Hippocampal formation (tissue), 2 donors: ENCODE measurements at regions not wholly inside any gene's neighbourhood (a gene's known extent, or its start where the extent isn't known, plus 50 kb on each side); places are given as distances from the start of the nearest gene placed in this dataset.
"Not testable (repeated sequence)": the region's sequence is repeated elsewhere in the genome, so short reads cannot be mapped to it uniquely, and the experiment has no call there.

Experiments used
- DNase-seq, 2 donors: peaks; one replicate each; lab custom pipeline; 2025; lab: John Stamatoyannopoulos, UW

DNA sequence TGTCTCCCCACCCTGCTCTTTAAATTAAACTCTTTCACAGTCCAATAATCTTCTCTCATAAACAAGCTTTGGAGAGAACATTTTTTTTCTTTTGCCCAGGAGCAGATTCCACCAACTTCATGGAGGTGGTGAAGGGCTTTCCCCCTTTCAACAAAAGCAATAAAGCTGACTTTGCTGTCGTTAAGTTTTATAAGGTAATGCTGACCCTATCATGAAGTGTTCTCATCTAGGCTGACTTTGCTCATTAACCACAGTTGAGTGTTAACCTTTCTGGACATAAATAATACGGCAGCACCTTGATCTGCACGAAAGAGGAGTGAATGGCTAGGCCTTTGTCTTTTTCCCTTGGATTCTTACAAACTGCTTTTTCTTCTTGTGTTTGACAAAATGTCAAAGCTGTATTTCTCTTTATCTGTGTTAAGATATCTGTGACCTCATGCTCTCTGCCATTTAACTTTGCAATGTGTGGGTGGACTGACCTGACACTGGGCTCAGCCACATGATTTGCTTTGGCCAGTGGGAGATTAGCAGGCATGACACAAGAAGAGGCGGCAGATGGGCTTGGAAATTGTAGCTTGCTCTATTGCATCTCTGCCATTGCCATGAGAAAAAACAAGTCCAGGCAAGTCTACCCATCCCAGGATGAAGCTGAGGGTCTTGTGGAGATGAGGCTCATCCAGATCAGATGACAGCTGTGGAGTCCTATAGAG lies 470.9 kb upstream of the CCDC196 start:
- no peak for DNase-seq

DNA sequence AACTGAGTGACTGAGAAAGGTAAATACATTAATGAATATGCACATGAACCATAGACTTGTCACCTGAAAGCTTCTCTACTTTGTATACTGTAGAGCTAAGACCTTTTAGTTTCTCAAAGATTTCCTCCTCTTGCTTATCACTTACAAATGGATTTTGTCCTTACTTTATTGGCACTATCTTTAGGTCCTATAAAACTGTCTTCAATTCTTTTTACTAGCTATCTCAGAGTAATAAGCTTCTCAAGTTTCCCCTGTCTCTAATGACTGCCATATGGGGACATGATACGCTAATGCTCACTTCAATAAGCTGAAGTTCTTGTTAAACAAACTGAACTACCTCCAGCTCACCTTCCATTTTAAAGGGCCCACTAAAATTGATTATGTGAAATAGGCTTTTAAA lies 468.2 kb upstream of the CCDC196 start:
- no peak for DNase-seq

DNA sequence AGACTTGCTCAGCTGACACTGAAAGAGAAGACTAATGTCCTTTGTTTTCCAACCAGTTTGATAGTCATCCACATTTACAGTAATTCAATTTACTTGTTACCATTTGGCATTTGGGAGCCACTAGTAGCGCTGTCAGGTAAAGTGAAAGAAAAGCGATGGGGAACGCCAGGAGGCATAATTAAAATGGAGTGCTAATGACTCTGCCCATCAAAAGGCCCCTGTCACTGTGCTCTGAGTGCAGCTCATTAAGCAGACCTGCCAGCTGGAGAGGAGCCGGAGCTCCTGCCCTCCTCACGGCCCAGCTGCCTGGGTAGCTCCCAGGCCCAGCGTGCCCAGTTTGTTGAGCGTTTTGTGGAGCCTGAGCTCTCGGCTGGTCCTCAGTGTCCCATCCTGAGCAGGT lies 463.6 kb upstream of the CCDC196 start:
- no peak for DNase-seq

- DNase-seq = no peak
Measured at GRCh38 chr14:66025779-66026178, 460.4 kb upstream of the CCDC196 start.

DNA sequence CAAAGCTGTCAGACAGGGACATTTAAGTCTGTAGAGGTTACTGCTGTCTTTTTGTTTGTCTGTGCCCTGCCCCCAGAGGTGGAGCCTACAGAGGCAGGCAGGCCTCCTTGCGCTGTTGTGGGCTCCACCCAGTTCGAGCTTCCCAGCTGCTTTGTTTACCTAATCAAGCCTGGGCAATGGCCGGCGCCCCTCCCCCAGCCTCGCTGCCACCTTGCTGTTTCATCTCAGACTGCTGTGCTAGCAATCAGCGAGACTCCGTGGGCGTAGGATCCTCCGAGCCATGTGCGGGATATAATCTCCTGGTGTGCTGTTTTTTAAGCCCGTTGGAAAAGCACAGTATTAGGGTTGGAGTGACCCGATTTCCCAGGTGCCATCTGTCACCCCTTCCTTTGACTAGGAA lies 454.2 kb upstream of the CCDC196 start:
- not testable (repeated sequence) for DNase-seq

- no peak for DNase-seq
Measured at GRCh38 chr14:66032800-66033199, 453.4 kb upstream of the CCDC196 start.

DNA sequence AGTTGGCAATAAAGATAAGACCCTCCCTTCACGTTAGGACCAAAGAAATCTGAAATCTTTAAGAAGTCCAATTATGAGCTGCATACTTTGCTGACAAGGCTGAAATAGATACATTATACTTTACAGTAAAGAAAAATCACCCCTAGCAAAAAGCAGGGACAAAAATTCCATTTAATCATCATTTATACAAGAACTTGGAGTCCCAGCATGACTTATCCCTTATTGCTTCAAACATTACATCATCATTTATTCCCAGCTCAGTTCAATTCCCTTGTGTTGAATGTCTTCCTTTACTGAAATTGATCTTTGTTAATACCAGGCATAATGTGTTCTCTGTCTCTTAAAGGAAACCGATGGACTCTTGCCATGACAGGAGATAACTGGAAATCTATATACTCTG lies 449.6 kb upstream of the CCDC196 start:
- DNase-seq = no peak

DNA sequence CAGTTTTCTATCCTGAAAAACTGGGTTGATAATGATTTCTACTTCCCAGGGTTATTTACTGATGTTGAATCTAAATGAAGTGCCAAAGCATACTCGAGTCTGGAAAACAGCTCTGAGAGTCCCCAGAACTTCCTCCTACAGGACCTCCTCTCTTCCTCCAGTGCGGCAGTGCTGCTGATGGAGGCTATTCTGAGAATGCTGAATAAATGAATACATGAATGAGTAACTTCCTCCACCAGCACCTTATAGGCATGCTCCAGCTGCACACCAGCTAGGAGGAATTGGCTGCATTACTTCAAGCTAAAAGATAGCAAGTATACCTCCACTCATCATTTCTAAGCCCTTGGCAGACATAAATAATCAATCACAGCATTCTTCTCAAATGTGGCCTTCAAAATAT lies 448.8 kb upstream of the CCDC196 start:
- DNase-seq = no peak

DNA sequence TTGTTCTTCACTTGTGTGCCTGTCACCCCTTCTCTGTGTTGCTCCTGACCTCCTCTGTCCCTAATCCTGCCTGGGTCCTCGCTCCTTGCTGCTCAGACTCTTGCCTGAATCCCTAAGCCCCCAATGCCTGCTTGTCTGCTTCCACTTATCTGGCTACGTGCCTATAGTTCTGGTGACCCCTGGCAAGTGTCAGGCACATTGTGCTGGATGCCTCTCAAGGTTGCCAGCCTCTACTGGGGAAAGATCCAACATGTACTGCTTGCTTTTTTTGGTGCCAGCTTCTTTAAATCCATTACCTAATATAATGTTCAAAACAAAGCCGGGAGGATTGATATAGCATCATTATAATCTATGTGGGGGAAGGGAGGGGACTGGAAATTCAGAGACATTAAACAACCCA lies 448.0 kb upstream of the CCDC196 start:
- no peak for DNase-seq

- DNase-seq = peak; percentile 9 to 31
Measured at GRCh38 chr14:66038618-66039017, 447.6 kb upstream of the CCDC196 start.

DNA sequence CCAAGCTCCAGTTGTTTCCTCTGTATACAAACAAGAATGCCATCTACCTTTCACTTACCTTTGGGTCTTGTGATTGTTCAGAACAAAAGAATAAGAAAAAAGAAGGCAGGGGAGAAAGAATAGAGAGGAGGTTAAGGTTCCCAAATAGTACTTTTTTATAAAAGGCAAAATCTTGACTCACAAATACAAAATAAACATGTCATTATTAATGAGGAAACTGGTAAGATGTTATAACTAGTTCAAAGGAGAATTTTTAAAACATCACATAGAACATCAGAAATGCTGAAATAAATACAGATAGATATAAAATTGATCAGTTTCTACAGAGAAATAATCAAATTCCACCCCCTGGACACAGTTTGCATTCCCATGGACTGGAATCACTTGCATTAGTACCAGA lies 446.7 kb upstream of the CCDC196 start:
- DNase-seq = no peak

- DNase-seq = no peak
Measured at GRCh38 chr14:66041582-66041981, 444.6 kb upstream of the CCDC196 start.

DNA sequence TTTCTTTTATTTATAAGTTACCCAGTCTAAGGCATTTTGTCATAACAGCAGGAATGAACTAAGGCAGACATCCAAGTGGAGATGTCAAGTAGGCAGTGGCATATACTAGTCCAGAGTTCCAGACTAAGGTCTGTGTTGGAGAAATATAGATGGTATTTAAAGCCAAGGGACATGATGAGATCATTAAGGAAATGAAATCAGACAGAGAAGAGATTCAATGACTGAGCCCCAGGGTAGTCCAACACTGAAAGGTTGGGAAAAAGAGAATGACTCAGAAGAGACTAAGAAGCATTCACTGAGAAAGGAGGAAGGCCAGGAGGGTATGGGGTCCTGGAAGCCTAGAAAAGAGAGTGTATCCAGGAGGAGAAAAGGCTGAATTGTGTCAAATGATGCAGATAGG lies 442.2 kb upstream of the CCDC196 start:
- DNase-seq = no peak

DNA sequence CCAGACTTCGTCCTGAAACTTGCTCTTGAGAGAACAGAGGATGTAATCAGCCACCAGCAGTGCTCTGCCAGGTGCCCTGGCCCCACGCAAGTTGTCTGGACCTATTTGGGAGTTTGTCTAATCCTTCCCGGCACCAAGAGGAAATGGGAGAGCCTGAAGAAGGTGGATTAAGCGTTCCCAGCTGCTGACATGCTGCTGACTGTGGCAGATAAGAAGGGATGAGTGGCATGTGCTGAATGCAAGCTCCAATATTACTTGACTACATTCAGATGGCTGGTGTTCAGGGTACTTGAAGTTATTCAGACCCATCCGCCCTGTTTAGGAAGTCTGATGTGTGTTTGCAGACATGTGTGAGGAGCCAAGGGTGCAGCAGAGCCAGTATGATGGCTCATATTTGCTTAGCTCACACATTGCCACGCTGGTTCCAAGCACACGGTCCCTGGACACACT lies 440.6 kb upstream of the CCDC196 start:
- no peak for DNase-seq

DNA sequence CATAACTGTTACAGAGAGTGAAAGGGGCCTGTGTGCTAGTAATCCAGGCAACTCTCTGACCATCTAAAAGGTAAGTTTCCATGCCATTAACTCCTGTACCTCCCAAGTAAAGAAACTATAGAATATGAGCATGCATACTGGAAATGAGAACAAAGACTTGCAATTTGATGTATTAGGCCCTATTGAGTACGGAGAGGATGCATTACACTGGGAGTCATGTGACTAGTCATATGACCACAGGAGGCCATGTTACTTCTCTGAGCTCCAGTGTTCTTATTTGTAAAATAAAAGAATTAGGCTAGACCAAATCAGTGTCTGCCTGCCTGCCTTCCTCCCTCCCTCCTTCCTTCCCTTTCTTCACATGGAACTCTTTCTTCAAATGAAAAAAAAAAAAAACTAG lies 440.1 kb upstream of the CCDC196 start:
- no peak for DNase-seq

DNA sequence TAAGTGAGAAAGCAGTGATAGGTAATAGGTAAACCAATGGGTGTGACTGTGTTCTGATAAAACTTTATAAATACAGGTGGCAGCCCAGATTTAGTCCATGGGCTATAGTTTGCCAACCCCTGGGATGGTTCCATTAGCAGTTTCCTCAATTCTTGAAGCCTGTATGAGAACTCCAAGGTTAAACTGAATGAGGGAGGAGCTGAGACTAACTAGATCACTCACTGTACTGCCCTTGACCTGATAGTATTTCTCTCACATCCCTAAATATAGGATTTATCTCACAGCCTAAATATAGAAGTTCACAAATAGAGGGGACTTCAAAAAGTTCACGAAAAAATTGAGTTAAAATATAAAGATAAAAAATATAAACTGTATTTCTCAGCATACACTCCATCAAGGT lies 439.6 kb upstream of the CCDC196 start:
- no peak for DNase-seq

DNA sequence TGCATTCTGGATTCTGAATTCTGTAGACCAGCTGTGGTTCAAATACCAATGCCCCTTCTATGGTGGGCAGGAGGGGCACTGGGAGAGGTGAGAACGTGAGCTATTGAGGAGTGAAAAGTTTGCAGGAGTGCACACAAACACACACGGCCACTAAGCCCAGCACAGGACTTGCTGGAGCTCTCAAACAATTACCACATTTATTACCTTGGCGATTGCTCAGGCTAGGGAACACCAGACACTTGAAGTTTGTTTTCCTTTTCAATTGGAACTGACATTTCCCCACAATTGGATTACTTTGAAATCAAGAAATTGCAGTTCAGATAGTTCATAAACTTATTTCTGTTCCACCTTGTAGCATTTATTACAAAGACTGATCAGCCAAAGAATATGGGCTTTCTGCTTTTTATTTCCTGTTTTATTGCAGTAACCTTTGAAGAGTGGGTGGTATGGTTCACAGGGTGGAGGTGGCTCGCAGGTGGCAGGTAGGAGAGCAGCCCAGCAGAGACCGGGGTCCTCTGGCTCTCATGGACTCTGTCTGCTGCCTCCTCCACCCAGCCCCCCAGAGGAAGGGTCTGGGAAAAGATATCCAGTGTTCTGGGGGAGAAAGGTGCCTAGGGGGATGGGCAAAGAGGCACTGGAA lies 429.8 kb upstream of the CCDC196 start:
- DNase-seq = no peak

DNA sequence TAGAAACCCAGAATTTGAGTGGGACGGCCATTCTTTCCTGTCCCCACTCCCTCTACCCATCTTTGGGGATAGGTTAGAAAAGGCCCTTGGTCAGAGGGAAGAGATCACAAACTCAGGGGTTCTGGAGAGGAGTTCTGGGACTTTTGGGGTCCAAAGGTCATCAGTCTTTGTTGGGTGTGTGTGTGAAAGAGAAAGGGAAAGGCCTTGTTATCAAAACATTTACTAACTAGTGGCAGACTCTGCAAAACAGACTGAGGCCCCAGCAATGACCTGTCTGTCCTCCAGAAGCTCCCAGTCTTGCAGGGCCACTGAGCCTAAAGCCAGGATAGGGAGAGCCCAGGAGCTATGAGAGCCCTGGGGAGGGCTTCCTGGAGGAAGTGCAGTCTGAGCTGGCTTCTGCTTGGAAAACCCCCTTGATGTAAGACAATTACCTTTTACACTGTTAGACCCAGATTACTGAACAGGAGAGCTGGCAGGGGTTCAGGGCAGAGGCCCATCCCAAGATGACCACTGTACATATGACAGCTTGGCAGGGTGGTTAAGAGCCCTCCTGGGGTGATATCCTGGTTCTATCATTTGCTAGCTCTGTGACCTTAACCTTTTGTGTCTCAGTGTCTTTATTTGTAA lies 429.1 kb upstream of the CCDC196 start:
- DNase-seq = no peak

DNA sequence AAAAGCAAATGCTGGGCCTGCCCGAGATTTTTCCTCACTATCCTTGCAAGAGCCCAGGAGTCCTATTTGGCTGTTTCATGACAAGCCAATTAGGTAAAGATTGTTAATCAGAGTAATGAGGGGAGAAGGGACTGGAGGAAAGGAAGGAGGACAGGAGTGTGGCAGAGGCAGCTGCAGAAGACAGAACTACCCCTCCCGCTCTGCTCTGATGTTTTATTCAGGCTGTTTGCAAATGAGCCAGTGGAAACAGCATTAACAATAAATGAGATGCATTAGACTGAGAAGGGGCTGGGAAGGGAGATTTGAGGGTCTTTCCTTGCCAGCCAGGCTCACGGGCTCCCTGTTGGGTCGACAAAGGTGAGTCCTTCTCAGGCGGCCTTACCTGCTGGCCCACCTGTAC lies 421.0 kb upstream of the CCDC196 start:
- DNase-seq = no peak

DNA sequence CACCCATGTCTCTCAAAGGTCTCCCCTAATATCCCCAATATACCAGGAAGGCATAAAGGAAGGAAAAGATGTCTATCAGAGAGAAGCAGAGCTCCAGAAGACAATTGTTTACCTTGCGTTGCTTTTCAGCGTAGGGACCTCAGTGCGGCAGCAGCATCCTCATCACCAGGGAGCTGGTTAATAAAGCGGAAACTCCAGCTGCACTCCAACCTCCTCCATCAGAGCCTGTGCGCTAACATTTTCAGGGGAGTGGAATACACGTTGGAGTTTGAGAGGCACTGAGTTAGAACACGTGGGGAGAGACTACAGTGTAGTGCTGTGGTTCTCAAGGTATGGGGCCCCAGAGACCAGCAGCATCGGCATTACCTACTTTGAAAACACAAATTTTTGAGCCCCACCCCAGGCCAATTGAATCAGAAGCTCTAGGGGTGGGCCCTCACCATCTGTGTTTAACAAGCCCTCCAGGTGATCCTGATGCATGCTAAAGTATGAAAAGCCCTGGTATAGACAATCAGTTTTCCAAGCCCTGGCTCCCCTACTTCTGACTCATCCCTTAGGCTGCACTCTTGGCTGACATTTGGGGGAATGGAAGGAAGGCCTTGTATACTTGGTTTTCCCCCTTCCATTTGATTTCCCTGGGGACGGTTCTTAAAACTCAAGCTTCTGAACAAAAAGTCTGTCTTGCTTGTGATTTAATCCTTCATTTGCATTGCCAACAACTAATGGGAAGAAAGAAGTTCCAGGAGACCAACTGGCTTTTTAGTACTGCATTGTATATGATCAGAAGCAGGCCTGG lies 419.0 kb upstream of the CCDC196 start:
- no peak for DNase-seq

GRCh38 chr14:66069036-66069435 lies 417.1 kb upstream of the CCDC196 start:
- no peak for DNase-seq

DNA sequence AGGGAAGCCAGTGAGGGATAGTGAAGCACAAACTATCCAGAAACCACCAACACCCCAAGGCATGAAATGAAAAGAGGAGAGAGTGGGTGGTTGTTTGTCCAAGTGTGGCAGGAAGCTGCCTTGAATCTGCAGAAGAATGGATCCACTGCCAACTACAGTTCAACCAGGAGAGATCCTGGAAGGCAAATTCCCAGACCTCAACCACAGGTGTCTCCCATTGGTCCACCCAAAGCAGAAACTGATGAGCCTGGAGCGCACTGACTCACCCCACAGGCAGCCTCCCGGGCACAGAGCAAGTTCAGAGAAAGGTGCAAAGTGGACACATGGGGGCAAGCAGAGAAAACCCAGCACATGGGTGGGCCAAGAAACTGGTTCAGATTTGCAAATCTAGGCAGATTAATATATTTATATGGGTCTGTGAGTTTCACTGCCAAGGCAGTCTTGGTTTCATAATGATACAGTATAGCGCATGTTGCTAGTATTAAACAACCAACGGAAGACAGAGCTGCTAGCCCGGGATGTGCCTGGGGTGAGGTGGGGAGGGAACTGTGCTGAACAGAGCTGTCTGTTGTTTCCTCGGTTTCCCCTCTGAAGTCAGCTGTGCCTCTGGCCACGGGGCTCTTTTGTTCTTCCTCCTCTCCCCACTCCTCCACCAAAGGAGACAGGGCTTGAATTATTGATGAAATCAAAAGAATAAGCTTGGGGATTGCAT lies 416.2 kb upstream of the CCDC196 start:
- DNase-seq = no peak
